ENCODE measurements at regions not wholly inside any gene's neighbourhood (a gene's known extent, or its start where the extent isn't known, plus 50 kb on each side); places are given as distances from the start of the nearest gene placed in this dataset.
"Not testable (repeated sequence)": the region's sequence is repeated elsewhere in the genome, so short reads cannot be mapped to it uniquely, and the experiment has no call there.

- Histone ChIP-seq H3K4me2 (ENCODE audit: low read depth, low read length, poor library complexity, severe bottlenecking) (no peak overlapping the region), H4K20me1 (ENCODE audit: low read depth, low read length) (peaks cover 5% of the 10 kb centered on the region; the same call in 1 of the 2 replicates), H2AFZ (ENCODE audit: low read depth, low read length, severe bottlenecking) (no peak overlapping the region), H3K79me2 (ENCODE audit: insufficient read depth, low read length) (no peaks in the 10 kb centered on the region), H3K9me2 (replicated peaks; ENCODE audit: insufficient read depth, low read length) (no peaks in the 10 kb centered on the region), H3K27me3 (ENCODE audit: low read length) (no peaks in the 10 kb centered on the region), H3K36me3 (ENCODE audit: low read length) (no peaks in the 10 kb centered on the region), H3K27ac (ENCODE audit: low read depth, low read length) (no peak overlapping the region), H3K4me3 (ENCODE audit: insufficient read depth, low read length, poor library complexity, severe bottlenecking) (no peak overlapping the region), H3K9ac (ENCODE audit: low read length) (no peak overlapping the region), H3K9me3 (ENCODE audit: insufficient read depth, low read length) (no peaks in the 10 kb centered on the region), H3F3A (ENCODE audit: insufficient read depth) (no peaks in the 10 kb centered on the region)
- TF ChIP-seq EZH2phosphoT487 (conservative IDR thresholded peaks at IDR 0.05; ENCODE audit: low read length) (no peak), CTCF (IDR thresholded peaks at IDR 0.05; ENCODE audit: insufficient read depth, low read length, poor library complexity, severe bottlenecking) (no peak)
These were observed 173.5 kb upstream of the CTAGE1 start for GRCh38 chr18:22591222-22591621.

GRCh38 chr18:22594155-22594690 lies 176.5 kb upstream of the CTAGE1 start:
- no peak overlapping the region for H3K4me3 ChIP-seq (ENCODE audit: insufficient read depth, low read length, poor library complexity, severe bottlenecking)
- no peaks in the 10 kb centered on the region for H4K20me1 ChIP-seq (ENCODE audit: low read depth, low read length)
- H3K9me3 ChIP-seq (ENCODE audit: insufficient read depth, low read length): no peaks in the 10 kb centered on the region
- no peaks in the 10 kb centered on the region for H3K27me3 ChIP-seq (ENCODE audit: low read length)
- no peaks in the 10 kb centered on the region for H3K36me3 ChIP-seq (ENCODE audit: low read length)
- H3K79me2 ChIP-seq (ENCODE audit: insufficient read depth, low read length): no peaks in the 10 kb centered on the region
- H3K4me2 ChIP-seq (ENCODE audit: low read depth, low read length, poor library complexity, severe bottlenecking): no peak overlapping the region
- H3K27ac ChIP-seq (ENCODE audit: low read depth, low read length): no peak overlapping the region
- H3K9ac ChIP-seq (ENCODE audit: low read length): no peak overlapping the region
- no peak overlapping the region for H2AFZ ChIP-seq (ENCODE audit: low read depth, low read length, severe bottlenecking)
- no peak for TF ChIP-seq CTCF (IDR thresholded peaks at IDR 0.05; ENCODE audit: insufficient read depth, low read length, poor library complexity, severe bottlenecking)
- TF ChIP-seq EZH2phosphoT487 (conservative IDR thresholded peaks at IDR 0.05; ENCODE audit: low read length): no peak
- H3F3A ChIP-seq (ENCODE audit: insufficient read depth): no peaks in the 10 kb centered on the region
- no peaks in the 10 kb centered on the region for H3K9me2 ChIP-seq (replicated peaks; ENCODE audit: insufficient read depth, low read length)

GRCh38 chr18:22601481-22601880 lies 183.8 kb upstream of the CTAGE1 start:
- no peak overlapping the region for H3K27ac ChIP-seq (ENCODE audit: low read depth, low read length)
- H3K4me3 ChIP-seq (ENCODE audit: insufficient read depth, low read length, poor library complexity, severe bottlenecking): no peak overlapping the region
- no peak for TF ChIP-seq CTCF (IDR thresholded peaks at IDR 0.05; ENCODE audit: insufficient read depth, low read length, poor library complexity, severe bottlenecking)
- no peak for TF ChIP-seq EZH2phosphoT487 (conservative IDR thresholded peaks at IDR 0.05; ENCODE audit: low read length)
- H3K36me3 ChIP-seq (ENCODE audit: low read length): no peaks in the 10 kb centered on the region
- no peaks in the 10 kb centered on the region for H3K9me3 ChIP-seq (ENCODE audit: insufficient read depth, low read length)
- no peaks in the 10 kb centered on the region for H3K79me2 ChIP-seq (ENCODE audit: insufficient read depth, low read length)
- no peak overlapping the region for H3K9ac ChIP-seq (ENCODE audit: low read length)
- no peaks in the 10 kb centered on the region for H4K20me1 ChIP-seq (ENCODE audit: low read depth, low read length)
- no peak overlapping the region for H2AFZ ChIP-seq (ENCODE audit: low read depth, low read length, severe bottlenecking)
- H3K27me3 ChIP-seq (ENCODE audit: low read length): no peaks in the 10 kb centered on the region
- H3K4me2 ChIP-seq (ENCODE audit: low read depth, low read length, poor library complexity, severe bottlenecking): no peak overlapping the region
- no peaks in the 10 kb centered on the region for H3K9me2 ChIP-seq (replicated peaks; ENCODE audit: insufficient read depth, low read length)
- H3F3A ChIP-seq (ENCODE audit: insufficient read depth): no peaks in the 10 kb centered on the region

GRCh38 chr18:22602456-22602855 lies 184.7 kb upstream of the CTAGE1 start:
- not testable (repeated sequence) for H3K27ac ChIP-seq (ENCODE audit: low read depth, low read length); H3K27me3 ChIP-seq (ENCODE audit: low read length); H3K79me2 ChIP-seq (ENCODE audit: insufficient read depth, low read length); H3F3A ChIP-seq (ENCODE audit: insufficient read depth); H3K4me3 ChIP-seq (ENCODE audit: insufficient read depth, low read length, poor library complexity, severe bottlenecking); H3K9ac ChIP-seq (ENCODE audit: low read length); H3K4me2 ChIP-seq (ENCODE audit: low read depth, low read length, poor library complexity, severe bottlenecking); H2AFZ ChIP-seq (ENCODE audit: low read depth, low read length, severe bottlenecking); H3K9me2 ChIP-seq (replicated peaks; ENCODE audit: insufficient read depth, low read length); H3K36me3 ChIP-seq (ENCODE audit: low read length); H4K20me1 ChIP-seq (ENCODE audit: low read depth, low read length); H3K9me3 ChIP-seq (ENCODE audit: insufficient read depth, low read length)
